ENCODE measurements at regions not wholly inside any gene's neighbourhood (a gene's known extent, or its start where the extent isn't known, plus 50 kb on each side); places are given as distances from the start of the nearest gene placed in this dataset.

DNA sequence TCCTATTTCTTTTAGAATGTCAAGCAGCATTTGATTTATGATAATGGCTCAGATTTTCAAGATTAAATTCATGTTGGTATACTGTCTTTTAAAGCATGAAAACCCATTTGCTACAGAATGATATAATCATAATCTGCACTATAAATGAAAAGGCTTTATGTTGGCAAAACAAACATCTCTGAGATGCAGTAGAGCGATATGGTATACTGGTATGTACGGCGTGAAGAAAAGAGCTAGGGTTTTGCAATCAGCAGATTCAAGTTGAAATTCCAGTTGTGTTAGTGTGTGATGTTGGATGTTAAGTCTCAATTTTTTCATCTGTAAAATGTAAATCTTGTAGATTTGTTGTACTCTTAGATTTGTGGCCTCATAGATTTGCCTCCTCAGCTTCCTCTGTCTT lies 53.2 kb upstream of the DYRK2 start:
- TF ChIP-seq, protein P1, sequence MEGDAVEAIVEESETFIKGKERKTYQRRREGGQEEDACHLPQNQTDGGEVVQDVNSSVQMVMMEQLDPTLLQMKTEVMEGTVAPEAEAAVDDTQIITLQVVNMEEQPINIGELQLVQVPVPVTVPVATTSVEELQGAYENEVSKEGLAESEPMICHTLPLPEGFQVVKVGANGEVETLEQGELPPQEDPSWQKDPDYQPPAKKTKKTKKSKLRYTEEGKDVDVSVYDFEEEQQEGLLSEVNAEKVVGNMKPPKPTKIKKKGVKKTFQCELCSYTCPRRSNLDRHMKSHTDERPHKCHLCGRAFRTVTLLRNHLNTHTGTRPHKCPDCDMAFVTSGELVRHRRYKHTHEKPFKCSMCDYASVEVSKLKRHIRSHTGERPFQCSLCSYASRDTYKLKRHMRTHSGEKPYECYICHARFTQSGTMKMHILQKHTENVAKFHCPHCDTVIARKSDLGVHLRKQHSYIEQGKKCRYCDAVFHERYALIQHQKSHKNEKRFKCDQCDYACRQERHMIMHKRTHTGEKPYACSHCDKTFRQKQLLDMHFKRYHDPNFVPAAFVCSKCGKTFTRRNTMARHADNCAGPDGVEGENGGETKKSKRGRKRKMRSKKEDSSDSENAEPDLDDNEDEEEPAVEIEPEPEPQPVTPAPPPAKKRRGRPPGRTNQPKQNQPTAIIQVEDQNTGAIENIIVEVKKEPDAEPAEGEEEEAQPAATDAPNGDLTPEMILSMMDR (IDR thresholded peaks at IDR 0.05; ENCODE audit: low read depth, low read length, poor library complexity, severe bottlenecking) = no peak
- no peak for TF ChIP-seq EZH2phosphoT487 (IDR thresholded peaks at IDR 0.05; ENCODE audit: borderline replicate concordance, low read length)
